ENCODE measurements at regions not wholly inside any gene's neighbourhood (a gene's known extent, or its start where the extent isn't known, plus 50 kb on each side); places are given as distances from the start of the nearest gene placed in this dataset.
"Not testable (repeated sequence)": the region's sequence is repeated elsewhere in the genome, so short reads cannot be mapped to it uniquely, and the experiment has no call there.

GRCh38 chr15:87722941-87723691 lies 533.4 kb downstream of the NTRK3 start:
- no peak for DNase-seq

GRCh38 chr15:87720235-87720634 lies 536.3 kb downstream of the NTRK3 start:
- DNase-seq = no peak

GRCh38 chr15:87716422-87716821 lies 540.1 kb downstream of the NTRK3 start:
- DNase-seq = no peak

GRCh38 chr15:87715252-87715651 lies 541.3 kb downstream of the NTRK3 start:
- DNase-seq = no peak

GRCh38 chr15:87713475-87713879 lies 543.1 kb downstream of the NTRK3 start:
- no peak for DNase-seq

- no peak for DNase-seq
Observed at GRCh38 chr15:87712211-87712610, 544.3 kb downstream of the NTRK3 start.

- no peak for DNase-seq
Observed at GRCh38 chr15:87711026-87711425, 545.5 kb downstream of the NTRK3 start.

- DNase-seq = no peak
Observed at GRCh38 chr15:87710406-87710805, 546.1 kb downstream of the NTRK3 start.

- no peak for DNase-seq
Observed at GRCh38 chr15:87707566-87708130, 548.9 kb downstream of the NTRK3 start.

GRCh38 chr15:87707071-87707470 lies 549.5 kb downstream of the NTRK3 start:
- no peak for DNase-seq

- no peak for DNase-seq
Observed at GRCh38 chr15:87706001-87706400, 550.5 kb downstream of the NTRK3 start.

GRCh38 chr15:87704276-87704675 lies 552.3 kb downstream of the NTRK3 start:
- no peak for DNase-seq

GRCh38 chr15:87703327-87704111 lies 553.0 kb downstream of the NTRK3 start:
- DNase-seq = no peak

- DNase-seq = no peak
Observed at GRCh38 chr15:87702270-87702669, 554.3 kb downstream of the NTRK3 start.

- DNase-seq = not testable (repeated sequence)
Observed at GRCh38 chr15:87698467-87698866, 558.1 kb downstream of the NTRK3 start.

- DNase-seq = no peak
Observed at GRCh38 chr15:87689716-87690115, 566.8 kb downstream of the NTRK3 start.

GRCh38 chr15:87687523-87687870 lies 569.0 kb downstream of the NTRK3 start:
- no peak for DNase-seq

- DNase-seq = no peak
Observed at GRCh38 chr15:87686841-87687522, 569.6 kb downstream of the NTRK3 start.

GRCh38 chr15:87686339-87686738 lies 570.2 kb downstream of the NTRK3 start:
- no peak for DNase-seq

GRCh38 chr15:87682527-87682926 lies 574.0 kb downstream of the NTRK3 start:
- no peak for DNase-seq

GRCh38 chr15:87681104-87681503 lies 575.4 kb downstream of the NTRK3 start:
- no peak for DNase-seq

GRCh38 chr15:87680208-87680607 lies 576.3 kb downstream of the NTRK3 start:
- DNase-seq = no peak

- DNase-seq = no peak
Observed at GRCh38 chr15:87675271-87675670, 581.3 kb downstream of the NTRK3 start.
